H9 (cell line): ENCODE measurements at regions not wholly inside any gene's neighbourhood (a gene's known extent, or its start where the extent isn't known, plus 50 kb on each side); places are given as distances from the start of the nearest gene placed in this dataset.

Experiments used
- DNase-seq: peaks from one replicate; pipeline ENCODE4 v3.0.0-alpha.2; 2017
- H2AFZ ChIP-seq: one replicate; pipeline ENCODE4 v1.6.1; 2013; ENCODE audit warnings: mild to moderate bottlenecking, low read length, control low read depth, moderate library complexity
- H2AK5ac ChIP-seq: 2 replicates; pipeline ENCODE4 v1.6.1; 2013; ENCODE audit warnings: low read length, control low read depth, mixed read lengths; ENCODE audit not compliant: insufficient read length
- H2BK120ac ChIP-seq: one replicate; pipeline ENCODE4 v1.6.1; 2013; ENCODE audit warnings: low read depth, mild to moderate bottlenecking, low read length, control low read depth, inconsistent platforms; ENCODE audit not compliant: poor library complexity, severe bottlenecking
- H2BK12ac ChIP-seq: 2 replicates; pipeline ENCODE4 v1.6.1; 2013; ENCODE audit warnings: low read length, control low read depth, mixed read lengths, low read depth; ENCODE audit not compliant: insufficient read length
- H2BK15ac ChIP-seq: 2 replicates; pipeline ENCODE4 v1.6.1; 2013; ENCODE audit warnings: low read depth, low read length, control low read depth
- H2BK20ac ChIP-seq: one replicate; pipeline ENCODE4 v1.6.1; 2013; ENCODE audit warnings: low read depth, mild to moderate bottlenecking, low read length, control low read depth, inconsistent platforms; ENCODE audit not compliant: poor library complexity, severe bottlenecking
- H2BK5ac ChIP-seq: 2 replicates; pipeline ENCODE4 v1.6.1; 2013; ENCODE audit warnings: low read length, control low read depth, mixed read lengths; ENCODE audit not compliant: insufficient read length
- H3K14ac ChIP-seq: 2 replicates; pipeline ENCODE4 v1.6.1; 2013; ENCODE audit warnings: low read length, control low read depth; ENCODE audit not compliant: insufficient read depth
- H3K18ac ChIP-seq: 2 replicates; pipeline ENCODE4 v1.6.1; 2013; ENCODE audit warnings: low read depth, mild to moderate bottlenecking, mixed read lengths, low read length, control low read depth; ENCODE audit not compliant: insufficient read length
- H3K23ac ChIP-seq: 2 replicates; pipeline ENCODE4 v1.6.1; 2013; ENCODE audit warnings: low read length, control low read depth, mixed read lengths, low read depth; ENCODE audit not compliant: insufficient read length
- H3K23me2 ChIP-seq: 2 replicates; pipeline ENCODE4 v1.6.1; 2013; ENCODE audit warnings: low read depth, mild to moderate bottlenecking, mixed read lengths, low read length, control low read depth; ENCODE audit not compliant: insufficient read length, poor library complexity, severe bottlenecking
- H3K27ac ChIP-seq: 2 replicates; pipeline ENCODE4 v1.5.1; 2013; ENCODE audit warnings: low read length, control low read depth, mixed read lengths, low read depth; ENCODE audit not compliant: insufficient read length
- H3K27me3 ChIP-seq: 2 replicates; pipeline ENCODE4 v1.6.1; 2013; ENCODE audit warnings: low read length, control low read depth, inconsistent platforms; ENCODE audit not compliant: insufficient read depth
- H3K4ac ChIP-seq: 2 replicates; pipeline ENCODE4 v1.6.1; 2013; ENCODE audit warnings: low read depth, mild to moderate bottlenecking, control low read depth, inconsistent platforms, low read length, moderate library complexity
- H3K4me1 ChIP-seq: 2 replicates; pipeline ENCODE4 v1.6.1; 2013; ENCODE audit warnings: low read length, control low read depth, inconsistent platforms; ENCODE audit not compliant: insufficient read depth
- H3K4me2 ChIP-seq: 2 replicates; pipeline ENCODE4 v1.6.1; 2013; ENCODE audit warnings: low read length, control low read depth, mixed read lengths; ENCODE audit not compliant: insufficient read length, insufficient read depth
- H3K56ac ChIP-seq: 2 replicates; pipeline ENCODE4 v1.6.1; 2013; ENCODE audit warnings: low read depth, mild to moderate bottlenecking, mixed read lengths, low read length, control low read depth; ENCODE audit not compliant: insufficient read length
- H3K79me1 ChIP-seq: 2 replicates; pipeline ENCODE4 v1.6.1; 2013; ENCODE audit warnings: low read depth, mild to moderate bottlenecking, moderate library complexity, low read length, control low read depth, inconsistent platforms; ENCODE audit not compliant: insufficient read depth, poor library complexity, severe bottlenecking
- H3K79me2 ChIP-seq: 2 replicates; pipeline ENCODE4 v1.6.1; 2013; ENCODE audit warnings: low read length, control low read depth, inconsistent platforms; ENCODE audit not compliant: insufficient read depth
- H3K9ac ChIP-seq: 2 replicates; pipeline ENCODE4 v1.6.1; 2013; ENCODE audit warnings: low read length, control low read depth, mixed read lengths; ENCODE audit not compliant: insufficient read length; ENCODE audit errors: extremely low read depth
- H3K9me3 ChIP-seq: one replicate; pipeline ENCODE4 v1.6.1; 2013; ENCODE audit warnings: low read depth, low read length, inconsistent platforms; ENCODE audit not compliant: control insufficient read depth
- H3T11ph ChIP-seq: one replicate; pipeline ENCODE4 v1.6.1; 2013; ENCODE audit warnings: mild to moderate bottlenecking, low read length, control low read depth, inconsistent platforms
- H4K20me1 ChIP-seq: one replicate; pipeline ENCODE4 v1.6.1; 2013; ENCODE audit not compliant: control insufficient read depth, insufficient read length, insufficient read depth
- H4K5ac ChIP-seq: 2 replicates; pipeline ENCODE4 v1.6.1; 2013; ENCODE audit warnings: low read depth, mild to moderate bottlenecking, mixed read lengths, low read length, control low read depth; ENCODE audit not compliant: insufficient read length
- H4K8ac ChIP-seq: replicated peaks from 2 replicates; pipeline ENCODE4 v1.6.1; 2013; ENCODE audit warnings: low read length, control low read depth, mixed read lengths, low read depth; ENCODE audit not compliant: insufficient read length
- H4K91ac ChIP-seq: 2 replicates; pipeline ENCODE4 v1.6.1; 2013; ENCODE audit warnings: low read depth, mild to moderate bottlenecking, moderate library complexity, mixed read lengths, low read length, control low read depth; ENCODE audit not compliant: insufficient read length
- H3K27ac Mint-ChIP-seq, 3 experiments: 2 replicates in 2 of 3; 3 replicates in 1 of 3; pipeline ENCODE4 v1.8.0; 2020 to 2021; ENCODE audit warnings: mixed read lengths in 3 of 3, mild to moderate bottlenecking in 1 of 3, moderate library complexity in 1 of 3
- H3K27me3 Mint-ChIP-seq: 2 replicates; pipeline ENCODE4 v1.8.0; 2021; ENCODE audit warnings: low read depth, mild to moderate bottlenecking, moderate library complexity, mixed read lengths
- H3K36me3 Mint-ChIP-seq, 3 experiments: 2 replicates in 2 of 3; 3 replicates in 1 of 3; pipeline ENCODE4 v1.8.0; 2020 to 2021; ENCODE audit warnings: low read depth in 3 of 3, mixed read lengths in 3 of 3; ENCODE audit not compliant: insufficient read depth in 1 of 3
- H3K4me1 Mint-ChIP-seq, 2 experiments: 2 replicates each; pipeline ENCODE4 v1.8.0; 2020; ENCODE audit warnings: mixed read lengths in 2 of 2
- H3K4me3 Mint-ChIP-seq, 2 experiments: 2 replicates in 1 of 2; 3 replicates in 1 of 2; pipeline ENCODE4 v1.8.0; 2020 to 2021; ENCODE audit warnings: mild to moderate bottlenecking in 2 of 2, mixed read lengths in 2 of 2, moderate library complexity in 1 of 2
- H3K9me3 Mint-ChIP-seq, 2 experiments: 2 replicates in 1 of 2; 3 replicates in 1 of 2; pipeline ENCODE4 v1.8.0; 2020; ENCODE audit warnings: mild to moderate bottlenecking in 2 of 2, mixed read lengths in 2 of 2, moderate library complexity in 1 of 2
- CTCF ChIP-seq: fragments of 200-600 bp; sonication (generic); conservative IDR thresholded peaks from 3 replicates; pipeline ENCODE4 v1.8.0; 2021; ENCODE audit warnings: antibody characterized with exemption, mild to moderate bottlenecking
- WGBS: extraction: QIAGEN DNeasy Blood & Tissue Kit; methylation state at CpG from one replicate; pipeline ENCODE4 v1.1.7; 2013; ENCODE audit warnings: missing lambda C conversion rate, low lambda C conversion rate, mixed read lengths; ENCODE audit not compliant: insufficient read length; ENCODE audit errors: extremely low coverage; 5-methylcytosine and 5-hydroxymethylcytosine counted together

GRCh38 chr21:23524685-23525084, 2082.6 kb downstream of the MRPL39 start:
- no peak overlapping the region for H4K8ac ChIP-seq
- H3K14ac ChIP-seq, result no peak overlapping the region
- H3K23me2 ChIP-seq, result no peaks in the 10 kb centered on the region
- Mint-ChIP-seq H3K4me1 (no peaks in the 10 kb centered on the region), H3K27ac (no peak overlapping the region), H3K4me3 (no peak overlapping the region), H3K36me3 (no peaks in the 10 kb centered on the region; a peak in 1 of 7 replicates), H3K27me3 (no peaks in the 10 kb centered on the region; the same call in 1 of the 2 replicates), H3K9me3 (peaks cover 12 to 42% of the 10 kb centered on the region in 2 experiments)
- TF ChIP-seq CTCF, result no peak
- no peak overlapping the region for H3K56ac ChIP-seq
- no peaks in the 10 kb centered on the region for H3K9me3 ChIP-seq
- no peak overlapping the region for H2BK120ac ChIP-seq
- no peak overlapping the region for H2BK12ac ChIP-seq
- no peak overlapping the region for H3K4me2 ChIP-seq
- no peak overlapping the region for H2AFZ ChIP-seq
- H2AK5ac ChIP-seq, result no peak overlapping the region
- H3K18ac ChIP-seq, result no peak overlapping the region
- H3K79me2 ChIP-seq, result no peaks in the 10 kb centered on the region
- no peak for DNase-seq
- no peak overlapping the region for H4K5ac ChIP-seq
- H3K4me1 ChIP-seq, result no peaks in the 10 kb centered on the region
- H3K4ac ChIP-seq, result no peak overlapping the region
- no peak overlapping the region for H2BK20ac ChIP-seq
- no peak overlapping the region for H4K91ac ChIP-seq
- H4K20me1 ChIP-seq, result no peaks in the 10 kb centered on the region
- WGBS, result no CpG with 5 or more reads among the region's 5 CpGs
- no peak overlapping the region for H3K27ac ChIP-seq
- no peak overlapping the region for H2BK5ac ChIP-seq
- no peaks in the 10 kb centered on the region for H3K79me1 ChIP-seq
- no peak overlapping the region for H3K9ac ChIP-seq
- H2BK15ac ChIP-seq, result no peak overlapping the region
- H3K27me3 ChIP-seq, result no peaks in the 10 kb centered on the region
- no peak overlapping the region for H3T11ph ChIP-seq
- H3K23ac ChIP-seq, result no peak overlapping the region
